ENCODE measurements at regions not wholly inside any gene's neighbourhood (a gene's known extent, or its start where the extent isn't known, plus 50 kb on each side); places are given as distances from the start of the nearest gene placed in this dataset.

DNA sequence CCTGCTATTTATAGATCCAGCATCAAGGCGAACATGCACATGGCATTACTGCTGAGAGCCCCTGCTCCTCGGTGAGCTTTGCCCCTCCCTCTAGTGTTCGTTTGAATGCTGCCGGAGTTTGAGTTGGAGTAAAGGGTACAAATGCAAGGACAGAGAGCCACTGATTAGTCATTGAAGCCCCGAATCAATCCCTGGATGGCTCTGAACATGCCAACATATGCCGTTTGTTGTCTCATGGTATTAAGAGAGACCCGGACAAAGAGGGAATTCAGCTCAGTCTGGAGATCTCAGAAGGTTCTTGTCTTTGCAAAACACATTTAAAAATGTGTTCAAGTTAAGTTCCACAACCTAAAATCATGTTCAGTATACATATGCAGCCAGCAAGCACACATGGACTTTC is 789.2 kb upstream of the NR2F2 start:
- TF ChIP-seq EZH2phosphoT487 (IDR thresholded peaks at IDR 0.05; ENCODE audit: insufficient read depth, low read depth) (no peak), EZH2 (IDR thresholded peaks at IDR 0.05; ENCODE audit: insufficient read depth, poor library complexity, severe bottlenecking) (no peak)

All from GM23248 (cell line).